GM19467 (cell line): ENCODE measurements at regions not wholly inside any gene's neighbourhood (a gene's known extent, or its start where the extent isn't known, plus 50 kb on each side); places are given as distances from the start of the nearest gene placed in this dataset.
A peak's percentile ranks its signal among the peaks of the same experiment; 100 is the strongest.
"Not testable (repeated sequence)": the region's sequence is repeated elsewhere in the genome, so short reads cannot be mapped to it uniquely, and the experiment has no call there.

Experiments used
- ATAC-seq: cut with Tn5 transposase; IDR thresholded peaks from one replicate; pipeline ENCODE4 v1.9.1; 2021; ENCODE audit warnings: mild to moderate bottlenecking, moderate library complexity; ENCODE audit not compliant: unreplicated experiment

DNA sequence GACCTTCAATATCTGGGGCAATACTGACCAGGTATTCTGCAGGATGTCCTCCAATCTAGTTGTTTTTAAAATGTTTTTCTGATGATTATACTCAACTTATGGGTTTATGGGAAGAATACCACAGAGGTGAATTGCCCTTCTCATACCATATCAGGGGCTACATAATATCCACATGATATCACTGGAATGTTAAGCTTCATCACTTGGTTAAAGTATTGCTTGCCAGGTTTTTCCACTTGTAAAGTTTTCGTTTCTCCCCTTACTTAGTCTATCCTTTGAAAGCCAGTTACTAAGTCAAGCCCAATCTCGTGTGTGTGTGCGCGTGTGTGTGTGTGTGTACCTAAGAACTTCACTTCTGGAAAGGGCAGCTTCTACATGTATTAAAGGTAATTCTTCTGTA lies 980.9 kb upstream of the FBXO33 start:
- ATAC-seq: no peak

DNA sequence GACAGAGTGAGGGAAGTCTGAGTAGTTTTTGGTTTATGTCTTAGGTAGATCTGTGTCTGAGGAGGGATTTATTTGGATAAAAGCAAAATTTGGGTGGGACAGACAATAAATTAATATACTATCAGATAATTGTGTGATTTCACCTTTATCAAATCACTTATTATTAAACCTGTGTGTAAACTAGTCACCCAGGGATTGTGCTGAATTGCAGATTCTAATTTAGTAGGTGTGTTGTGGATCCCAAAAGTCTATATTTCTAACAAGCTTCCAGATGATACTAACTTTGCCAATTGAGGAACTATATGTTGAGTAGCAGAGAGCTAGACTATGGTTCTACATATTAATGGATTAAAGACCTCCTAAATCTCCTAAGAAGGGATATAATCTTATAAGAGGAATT lies 978.5 kb upstream of the FBXO33 start:
- ATAC-seq: no peak

DNA sequence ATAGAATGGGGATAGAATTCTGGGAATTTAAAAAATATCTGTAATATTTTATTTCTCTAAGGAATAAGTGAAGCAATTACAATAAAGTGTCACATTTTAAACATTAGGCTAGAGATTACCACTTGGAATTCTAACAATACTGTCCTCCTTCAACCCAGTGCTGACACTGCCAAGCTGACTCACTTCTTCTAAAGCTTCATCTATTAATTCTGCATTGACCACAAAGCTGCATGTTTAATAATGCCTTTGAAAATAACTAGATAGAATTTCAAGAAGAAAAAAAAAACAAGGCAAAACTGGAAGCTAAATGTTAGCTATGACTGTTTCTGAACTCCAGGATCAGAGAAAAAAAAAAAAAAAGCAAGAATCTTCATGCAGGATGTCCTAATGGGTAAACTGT lies 970.7 kb upstream of the FBXO33 start:
- no peak for ATAC-seq

DNA sequence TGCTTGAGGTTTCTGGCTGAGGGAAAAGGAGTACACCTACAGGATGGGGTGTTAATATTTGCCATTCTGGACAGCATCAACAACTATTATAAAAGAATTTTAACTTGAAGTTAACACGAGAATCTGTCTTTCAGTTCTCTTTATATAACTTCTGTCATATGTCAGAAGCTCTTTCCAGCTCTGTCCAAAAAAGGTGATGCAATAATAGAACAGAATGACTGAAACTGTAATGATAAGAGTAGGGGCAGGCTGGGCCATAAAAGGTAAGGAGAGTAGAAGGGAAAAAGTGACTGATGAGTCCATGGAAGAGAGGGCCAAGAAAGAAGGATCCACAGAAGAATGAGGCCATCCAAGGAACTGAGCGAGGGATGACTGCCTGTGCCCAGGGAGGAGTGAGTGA lies 966.7 kb upstream of the FBXO33 start:
- ATAC-seq: no peak

DNA sequence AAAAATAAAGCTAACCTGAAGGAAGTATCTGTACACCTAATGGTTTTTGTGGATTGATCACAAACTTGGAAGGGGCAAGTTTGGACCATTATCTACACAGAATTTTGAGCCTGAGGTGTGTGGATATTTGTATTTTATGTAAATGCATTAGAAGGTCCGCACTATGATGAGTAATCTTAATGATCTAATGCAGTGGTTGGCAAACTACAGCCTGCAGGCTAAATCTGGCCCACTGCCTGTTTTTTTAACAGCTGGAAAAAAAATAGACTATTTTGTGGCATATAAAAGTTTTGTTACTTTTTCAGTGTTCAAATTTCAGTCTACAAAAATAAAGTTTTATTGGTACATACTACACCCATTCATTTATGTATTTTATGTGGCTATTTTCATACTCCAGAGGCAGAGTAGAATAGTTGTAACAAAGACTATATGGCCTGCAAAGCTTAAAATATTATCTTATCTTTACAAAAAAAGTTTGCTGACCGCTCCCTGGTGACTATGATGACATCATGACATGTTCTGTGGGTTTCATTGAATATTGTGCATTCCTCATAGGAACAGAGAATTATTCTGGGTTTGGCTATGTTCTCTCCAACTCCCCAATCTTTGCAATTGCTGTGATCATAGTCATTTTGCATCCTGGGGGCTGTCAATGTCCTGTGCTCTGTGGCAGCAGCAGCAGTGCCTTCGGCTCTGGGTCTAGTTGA lies 962.6 kb upstream of the FBXO33 start:
- no peak for ATAC-seq

DNA sequence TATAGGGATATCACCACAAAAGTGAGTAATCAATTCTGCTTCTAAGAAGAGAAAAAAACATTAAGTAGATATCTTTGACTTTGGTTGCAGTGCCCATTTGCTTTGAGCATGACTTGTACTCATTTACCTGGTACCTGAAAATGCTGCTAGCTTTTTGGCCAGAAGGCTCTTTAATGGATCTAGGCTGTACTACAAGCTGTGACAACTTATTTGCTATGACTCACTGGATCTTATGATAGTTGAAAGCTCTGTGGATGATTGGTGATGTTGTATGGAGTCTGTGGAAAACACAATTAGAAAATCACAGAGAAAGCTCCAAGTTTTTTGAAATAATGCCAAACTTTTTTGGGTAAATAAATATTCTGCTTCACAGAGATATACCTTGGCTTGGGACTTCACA lies 960.9 kb upstream of the FBXO33 start:
- ATAC-seq: no peak

DNA sequence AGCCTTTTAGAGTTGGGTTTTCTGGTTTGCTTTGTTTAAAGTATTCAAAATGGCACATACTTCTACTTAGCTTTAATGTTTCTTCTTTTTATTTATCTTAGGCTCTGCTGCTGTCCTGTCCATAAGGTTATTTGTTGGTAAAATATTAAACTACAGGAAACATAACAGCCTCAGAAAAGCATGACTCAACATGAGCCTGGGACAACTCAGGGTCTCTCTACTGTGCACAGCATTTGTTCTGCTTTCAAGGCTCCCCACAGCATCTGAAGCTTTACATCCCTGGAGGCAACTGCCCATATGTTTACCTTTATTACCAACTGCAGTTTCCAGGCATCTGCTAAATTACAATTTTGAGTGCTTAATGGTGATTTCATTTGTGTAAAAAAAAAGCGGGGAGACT lies 954.2 kb upstream of the FBXO33 start:
- ATAC-seq: peak; percentile 65

DNA sequence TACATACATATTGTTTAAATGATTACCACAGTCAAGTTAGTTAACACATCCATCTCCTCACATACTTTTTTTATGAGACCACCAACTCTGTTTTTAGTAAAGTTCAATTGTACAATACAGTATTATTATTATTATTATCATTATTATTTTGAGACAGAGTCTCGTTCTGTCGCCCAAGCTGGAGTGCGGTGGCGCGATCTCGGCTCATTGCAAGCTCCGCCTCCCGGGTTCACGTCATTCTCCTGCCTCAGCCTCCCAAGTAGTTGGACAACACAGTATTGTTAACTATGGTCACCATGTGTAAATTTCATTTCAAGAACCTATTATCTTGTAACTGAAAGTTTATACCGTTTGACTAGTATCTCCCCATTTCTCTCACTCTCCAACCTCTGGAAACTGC lies 942.0 kb upstream of the FBXO33 start:
- ATAC-seq: no peak

DNA sequence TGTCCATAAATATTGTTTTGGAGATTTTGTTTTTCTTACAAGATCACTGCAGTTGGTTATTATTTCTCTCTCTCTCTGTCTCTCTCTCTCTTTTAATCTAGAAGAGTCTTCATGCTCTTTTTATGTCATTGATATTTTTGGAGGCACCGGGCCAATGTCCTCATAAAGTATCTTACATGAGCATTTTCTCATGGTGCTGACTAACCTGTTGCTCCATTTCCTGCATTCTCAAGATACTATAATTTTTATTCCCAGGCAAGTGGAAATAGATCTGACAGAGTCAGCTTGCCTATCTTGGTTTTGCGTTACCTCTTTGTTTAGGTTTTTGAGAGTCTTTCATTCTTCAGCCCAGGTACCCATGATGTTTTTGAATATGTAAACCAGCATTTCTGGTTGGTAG lies 938.8 kb upstream of the FBXO33 start:
- no peak for ATAC-seq

DNA sequence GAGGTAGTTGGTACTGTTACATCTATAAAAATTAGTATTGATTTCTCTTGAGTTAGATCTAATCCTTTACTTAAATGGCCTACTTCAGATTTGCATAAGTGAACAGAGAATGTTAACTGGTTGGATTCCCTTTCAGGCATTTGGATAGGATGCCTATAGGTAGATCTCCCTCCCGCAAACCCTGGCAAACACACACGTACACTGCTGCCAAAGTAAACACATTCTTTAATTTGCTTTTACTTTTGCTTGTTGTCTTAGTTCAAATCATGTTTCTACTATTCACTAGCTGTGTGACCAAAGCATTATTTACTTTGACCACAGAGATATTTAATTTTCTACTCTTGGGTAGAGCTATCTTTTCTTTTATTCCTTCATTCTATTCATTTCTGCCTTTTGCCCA lies 936.1 kb upstream of the FBXO33 start:
- no peak for ATAC-seq

DNA sequence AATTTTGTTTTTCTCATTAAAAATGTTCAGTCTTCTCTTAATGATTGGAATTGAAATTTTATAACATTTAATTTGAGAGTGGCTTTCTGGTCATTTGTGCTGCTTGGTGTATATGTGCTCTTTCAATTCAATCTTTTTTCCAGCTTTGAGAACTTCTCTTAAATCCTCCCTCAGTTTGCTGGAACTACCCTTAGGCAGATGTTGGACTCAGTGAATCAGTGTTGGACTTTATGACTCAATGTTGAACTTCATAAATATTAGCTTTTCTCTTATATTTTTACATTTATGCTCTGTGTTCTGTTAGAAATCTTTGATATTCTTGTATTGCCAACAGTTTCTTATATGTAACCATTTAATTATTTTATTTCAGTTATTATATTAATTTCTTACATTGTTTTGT lies 935.5 kb upstream of the FBXO33 start:
- no peak for ATAC-seq

DNA sequence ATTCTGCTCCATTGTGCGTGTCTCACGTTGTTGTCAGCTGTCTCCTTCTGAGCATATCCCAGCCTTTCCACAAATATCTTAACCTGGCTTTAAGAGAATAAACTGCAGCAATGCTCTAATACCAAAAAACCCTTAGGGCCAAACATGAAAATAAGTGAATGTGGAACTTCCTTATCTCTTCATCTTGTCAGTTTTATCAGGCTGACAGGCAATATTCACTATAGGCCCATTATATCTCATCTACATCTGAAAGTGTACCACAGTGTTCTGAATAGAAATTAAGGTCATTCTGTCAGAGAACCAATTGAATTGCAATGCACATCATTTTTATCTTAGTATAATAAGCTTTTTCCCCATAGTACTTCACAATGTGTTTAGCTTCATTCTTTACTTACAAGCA lies 933.1 kb upstream of the FBXO33 start:
- no peak for ATAC-seq

DNA sequence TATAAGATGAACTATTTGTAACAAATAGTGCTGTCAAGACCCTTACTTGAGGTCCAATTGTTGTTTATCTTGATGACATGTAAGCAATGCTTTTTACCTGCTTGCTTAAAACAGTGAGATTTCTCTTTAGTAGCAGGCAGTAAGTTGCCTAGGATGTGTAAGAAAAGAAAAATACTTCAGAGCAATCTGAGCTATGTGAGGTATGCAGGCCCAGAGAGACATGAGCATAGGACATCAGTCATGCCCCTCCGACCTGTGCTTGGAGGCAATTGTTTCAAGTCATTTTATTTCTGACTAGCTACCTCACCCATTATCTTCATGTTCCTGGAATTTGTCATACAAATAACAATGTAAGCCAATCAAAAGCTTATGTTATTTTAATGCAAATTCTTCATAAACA lies 930.6 kb upstream of the FBXO33 start:
- ATAC-seq: no peak

DNA sequence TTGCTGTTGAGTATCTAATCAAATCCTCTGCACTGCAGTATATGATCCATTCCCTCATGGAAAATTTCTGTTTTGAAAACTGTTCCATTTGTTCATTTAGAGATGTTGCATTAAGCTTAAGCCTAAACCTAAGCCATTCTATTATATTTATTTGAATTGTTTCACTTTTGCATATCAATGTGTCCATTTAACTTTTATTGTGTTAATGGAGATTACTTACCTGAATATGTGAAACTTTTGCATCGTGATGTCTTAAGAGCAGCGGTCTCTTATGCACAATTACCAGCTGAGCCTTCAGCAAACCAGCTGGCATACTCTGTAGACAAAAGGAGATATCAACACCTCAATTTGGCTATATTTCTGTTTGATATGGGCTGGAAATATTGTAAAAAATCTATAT lies 922.5 kb upstream of the FBXO33 start:
- no peak for ATAC-seq

DNA sequence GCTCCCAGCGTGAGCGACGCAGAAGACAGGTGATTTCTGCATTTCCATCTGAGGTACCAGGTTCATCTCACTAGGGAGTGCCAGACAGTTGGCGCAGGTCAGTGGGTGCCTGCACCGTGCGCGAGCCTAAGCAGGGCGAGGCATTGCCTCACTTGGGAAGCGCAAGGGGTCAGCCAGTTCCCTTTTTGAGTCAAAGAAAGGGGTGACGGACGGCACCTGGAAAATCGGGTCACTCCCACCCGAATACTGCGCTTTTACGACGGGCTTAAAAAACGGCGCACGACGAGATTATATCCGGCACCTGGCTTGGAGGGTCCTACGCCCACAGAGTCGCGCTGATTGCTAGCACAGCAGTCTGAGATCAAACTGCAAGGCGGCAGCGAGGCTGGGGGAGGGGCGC lies 915.9 kb upstream of the FBXO33 start:
- not testable (repeated sequence) for ATAC-seq

DNA sequence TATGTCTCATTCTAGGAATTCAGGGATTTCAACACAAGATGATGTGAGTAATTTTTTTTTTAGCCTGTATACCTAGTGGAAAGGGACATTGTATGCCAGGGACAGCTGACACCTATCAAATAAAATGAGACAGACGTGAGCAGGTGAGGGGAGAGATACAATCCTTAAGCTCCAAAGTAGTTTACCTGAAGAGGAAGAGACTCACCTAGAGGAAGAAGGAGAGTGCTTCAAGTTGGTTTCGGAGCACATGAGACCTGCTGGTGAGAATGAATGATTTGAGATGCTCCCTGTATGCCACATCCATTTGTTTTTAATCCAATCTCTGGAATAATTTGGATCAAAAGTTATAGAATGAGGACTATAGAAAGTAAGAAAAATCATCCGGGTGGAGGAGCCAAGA lies 915.4 kb upstream of the FBXO33 start:
- no peak for ATAC-seq

DNA sequence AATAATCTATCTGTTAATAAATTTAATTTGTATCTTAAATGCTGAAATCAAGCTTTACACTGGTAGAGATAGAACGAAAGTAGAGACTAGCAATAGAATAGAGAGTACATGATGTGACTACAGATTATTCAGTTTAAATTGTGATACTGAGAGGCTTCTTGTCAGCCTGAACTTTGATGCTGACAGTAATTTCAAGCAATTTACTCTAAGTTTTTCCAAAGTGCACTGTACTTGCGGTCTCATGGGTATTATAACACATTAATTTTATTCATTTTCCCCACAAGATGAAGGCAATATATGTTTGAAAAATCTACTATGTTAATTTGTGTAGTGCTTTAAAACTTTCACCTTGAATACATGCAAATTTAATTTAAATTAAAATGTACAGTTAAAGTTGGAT lies 914.0 kb upstream of the FBXO33 start:
- ATAC-seq: no peak

DNA sequence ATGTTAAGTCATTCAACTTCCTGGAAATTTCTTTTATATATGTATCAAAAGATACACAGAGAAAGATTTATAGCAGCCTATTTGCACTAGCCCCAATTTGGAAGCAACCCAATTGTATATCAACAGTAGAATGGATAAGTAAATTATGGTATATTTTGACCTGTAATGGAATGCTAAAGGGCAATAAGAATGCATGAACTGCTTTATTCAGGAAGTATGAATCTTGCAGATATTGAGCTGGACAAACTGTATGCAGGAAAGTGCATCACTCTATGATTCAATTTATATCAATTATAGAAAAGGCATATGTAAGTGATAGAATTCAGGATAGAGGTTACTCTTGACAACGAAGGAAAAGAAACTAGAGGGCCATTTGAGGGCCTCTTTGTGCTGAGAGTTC lies 913.1 kb upstream of the FBXO33 start:
- no peak for ATAC-seq

DNA sequence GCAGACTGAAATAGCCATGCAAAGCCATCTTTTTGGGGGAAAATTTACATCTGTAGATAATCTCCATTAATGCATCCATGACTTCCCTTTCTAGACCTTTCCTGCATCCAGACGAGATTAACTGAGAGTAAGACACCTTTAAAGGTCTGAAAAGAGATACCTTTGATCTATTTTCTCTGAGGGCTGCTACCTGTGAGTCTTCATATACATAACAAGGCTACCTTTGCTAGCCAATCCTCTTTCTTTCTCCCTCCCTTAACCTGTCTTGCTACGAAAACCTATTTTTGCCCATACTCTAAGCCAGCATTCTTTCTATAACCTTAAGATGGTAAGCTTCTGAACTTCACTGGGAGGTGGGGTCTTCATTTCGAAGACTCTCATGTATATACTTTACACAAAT lies 908.5 kb upstream of the FBXO33 start:
- no peak for ATAC-seq

DNA sequence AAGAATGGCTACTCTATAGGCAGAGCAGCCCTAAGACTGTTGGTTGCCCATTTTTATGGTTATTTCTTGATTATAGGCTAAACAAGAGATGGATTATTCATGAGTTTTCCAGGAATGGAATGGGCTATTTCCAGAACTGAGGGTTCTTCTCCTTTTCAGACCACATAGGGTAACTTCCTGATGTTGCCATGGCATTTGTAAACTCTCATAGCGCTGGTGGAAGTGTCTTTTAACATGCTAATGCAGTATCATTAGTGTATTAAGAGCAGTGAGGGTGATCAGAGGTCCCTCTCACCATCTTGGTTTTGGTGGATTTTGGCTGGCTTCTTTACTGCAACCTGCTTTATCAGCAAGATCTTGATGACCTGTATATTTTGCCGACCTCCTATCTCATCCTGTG lies 904.6 kb upstream of the FBXO33 start:
- no peak for ATAC-seq

DNA sequence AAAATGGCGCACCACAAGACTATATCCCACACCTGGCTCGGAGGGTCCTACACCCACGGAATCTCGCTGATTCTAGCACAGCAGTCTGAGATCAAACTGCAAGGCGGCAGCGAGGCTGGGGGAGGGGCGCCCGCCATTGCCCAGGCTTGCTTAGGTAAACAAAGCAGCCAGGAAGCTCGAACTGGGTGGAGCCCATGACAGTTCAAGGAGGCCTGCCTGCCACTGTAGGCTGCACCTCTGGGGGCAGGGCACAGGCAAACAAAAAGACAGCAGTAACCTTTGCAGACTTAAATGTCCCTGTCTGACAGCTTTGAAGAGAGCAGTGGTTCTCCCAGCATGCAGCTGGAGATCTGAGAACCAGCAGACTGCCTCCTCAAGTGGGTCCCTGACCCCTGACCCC lies 894.3 kb upstream of the FBXO33 start:
- ATAC-seq: not testable (repeated sequence)

DNA sequence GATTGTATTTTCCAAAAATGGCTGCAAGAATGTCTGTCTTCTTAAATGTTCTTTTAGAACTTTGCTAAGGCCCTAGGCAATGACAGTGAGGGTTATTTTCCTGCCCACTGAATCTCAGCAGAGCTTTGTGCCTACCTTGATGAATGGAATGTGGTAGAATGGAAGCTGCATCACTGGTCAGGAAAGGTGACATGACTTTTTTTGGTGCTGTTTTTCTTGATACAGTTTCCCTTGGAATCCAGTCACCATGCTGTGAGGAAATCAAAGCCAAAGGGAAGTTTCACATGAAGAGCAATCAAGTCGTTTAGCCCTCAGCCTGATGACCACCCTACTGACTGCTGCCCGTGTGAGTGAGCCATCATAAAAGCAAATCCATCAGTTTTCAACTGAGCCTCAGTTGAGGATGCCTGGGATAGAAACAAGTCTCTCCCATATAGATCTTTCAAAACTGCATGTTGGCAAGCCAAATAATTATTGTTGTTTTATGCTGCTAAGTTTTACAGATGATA lies 886.0 kb upstream of the FBXO33 start:
- ATAC-seq: no peak

DNA sequence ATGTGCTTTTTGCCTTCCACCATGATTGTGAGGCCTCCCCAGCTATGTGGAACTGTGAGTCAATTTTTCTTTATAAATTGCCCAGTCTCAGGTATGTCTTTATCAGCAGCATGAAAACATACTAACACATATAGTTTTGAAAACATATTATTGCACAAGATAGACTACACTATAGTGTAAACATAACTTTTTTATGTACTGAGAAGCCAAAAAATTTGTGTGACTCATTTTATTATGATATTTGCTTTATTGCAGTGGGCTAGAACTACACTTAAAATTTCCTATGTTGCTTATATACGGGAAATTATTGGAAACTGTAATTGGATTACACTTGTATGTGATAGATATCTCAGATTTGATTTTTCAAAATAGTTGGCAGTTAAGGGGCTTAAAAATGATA lies 885.5 kb upstream of the FBXO33 start:
- ATAC-seq: no peak
